AG10803 (cell line): ENCODE measurements at regions not wholly inside any gene's neighbourhood (a gene's known extent, or its start where the extent isn't known, plus 50 kb on each side); places are given as distances from the start of the nearest gene placed in this dataset.

Source experiments
- DNase-seq: peaks from one replicate; pipeline ENCODE4 v3.0.0; 2010; ENCODE audit warnings: low read depth
- H3K4me3 ChIP-seq: 2 replicates; pipeline ENCODE4 v1.5.1; 2011; ENCODE audit warnings: mild to moderate bottlenecking, low read length, control low read depth
- TF ChIP-seq, protein P1 (sequence below): conservative IDR thresholded peaks from 2 replicates; pipeline ENCODE4 v1.5.1; 2011; ENCODE audit warnings: mild to moderate bottlenecking, low read length, control low read depth, inconsistent platforms

DNA sequence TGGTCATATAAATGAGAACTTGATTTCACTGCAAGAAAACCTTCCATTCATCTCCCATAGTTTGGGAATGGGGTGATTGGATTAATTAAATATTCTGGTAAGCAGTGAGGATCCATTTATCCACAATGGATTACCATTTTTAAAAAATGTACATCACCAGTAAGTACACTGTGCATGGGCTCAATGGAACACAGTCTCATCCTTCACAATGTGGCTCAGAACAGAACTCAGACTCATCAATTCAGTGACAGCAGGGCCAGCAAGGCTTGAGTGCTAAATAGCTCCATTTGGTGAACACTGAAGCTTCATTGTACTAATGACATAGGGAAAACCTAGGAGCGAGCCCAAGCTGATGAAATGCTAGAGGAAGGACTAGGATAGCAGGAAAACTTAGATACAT, 223.8 kb downstream of the CMPK2 start:
- TF ChIP-seq, protein P1, sequence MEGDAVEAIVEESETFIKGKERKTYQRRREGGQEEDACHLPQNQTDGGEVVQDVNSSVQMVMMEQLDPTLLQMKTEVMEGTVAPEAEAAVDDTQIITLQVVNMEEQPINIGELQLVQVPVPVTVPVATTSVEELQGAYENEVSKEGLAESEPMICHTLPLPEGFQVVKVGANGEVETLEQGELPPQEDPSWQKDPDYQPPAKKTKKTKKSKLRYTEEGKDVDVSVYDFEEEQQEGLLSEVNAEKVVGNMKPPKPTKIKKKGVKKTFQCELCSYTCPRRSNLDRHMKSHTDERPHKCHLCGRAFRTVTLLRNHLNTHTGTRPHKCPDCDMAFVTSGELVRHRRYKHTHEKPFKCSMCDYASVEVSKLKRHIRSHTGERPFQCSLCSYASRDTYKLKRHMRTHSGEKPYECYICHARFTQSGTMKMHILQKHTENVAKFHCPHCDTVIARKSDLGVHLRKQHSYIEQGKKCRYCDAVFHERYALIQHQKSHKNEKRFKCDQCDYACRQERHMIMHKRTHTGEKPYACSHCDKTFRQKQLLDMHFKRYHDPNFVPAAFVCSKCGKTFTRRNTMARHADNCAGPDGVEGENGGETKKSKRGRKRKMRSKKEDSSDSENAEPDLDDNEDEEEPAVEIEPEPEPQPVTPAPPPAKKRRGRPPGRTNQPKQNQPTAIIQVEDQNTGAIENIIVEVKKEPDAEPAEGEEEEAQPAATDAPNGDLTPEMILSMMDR = no peak
- no peak for DNase-seq
- no peak overlapping the region for H3K4me3 ChIP-seq

DNA sequence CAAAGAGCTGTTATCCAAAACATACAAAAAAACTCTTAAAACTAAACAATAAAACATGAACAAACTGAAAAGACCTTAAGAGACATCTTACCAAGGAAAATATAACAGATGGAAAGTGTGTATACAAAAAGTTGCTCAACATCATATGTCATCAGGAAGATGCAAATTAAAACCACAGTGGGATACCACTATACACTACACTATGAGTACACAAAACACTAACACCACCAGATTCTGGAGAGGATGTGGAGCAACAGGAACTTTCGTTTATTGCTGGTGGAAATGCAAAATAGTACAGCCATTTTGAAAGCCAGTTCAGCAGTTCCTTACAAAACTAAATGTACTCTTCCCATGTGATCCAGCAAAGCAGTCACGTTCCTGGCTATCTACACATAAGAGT, 221.4 kb downstream of the CMPK2 start:
- TF ChIP-seq, protein P1 = no peak
- DNase-seq = no peak
- no peak overlapping the region for H3K4me3 ChIP-seq

DNA sequence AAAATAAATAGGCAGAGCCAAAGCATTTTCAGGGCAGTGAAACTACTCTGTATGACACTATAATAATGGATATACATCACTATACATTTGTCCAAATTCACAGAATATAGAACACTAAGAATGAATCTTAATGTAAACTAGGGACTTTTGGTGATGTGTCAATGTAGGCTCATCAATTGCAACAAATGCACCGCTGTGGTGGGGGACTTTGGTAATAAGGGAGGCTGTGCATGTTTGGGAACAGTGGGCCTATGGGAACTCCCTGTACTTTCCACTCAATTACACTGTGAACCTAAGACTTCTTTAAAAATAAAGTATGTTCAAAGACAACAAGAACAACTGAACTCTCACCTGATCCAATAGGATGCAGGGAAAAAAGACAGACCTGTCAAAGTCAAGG, 220.7 kb downstream of the CMPK2 start:
- H3K4me3 ChIP-seq = no peak overlapping the region
- DNase-seq = no peak
- TF ChIP-seq, protein P1 = no peak

DNA sequence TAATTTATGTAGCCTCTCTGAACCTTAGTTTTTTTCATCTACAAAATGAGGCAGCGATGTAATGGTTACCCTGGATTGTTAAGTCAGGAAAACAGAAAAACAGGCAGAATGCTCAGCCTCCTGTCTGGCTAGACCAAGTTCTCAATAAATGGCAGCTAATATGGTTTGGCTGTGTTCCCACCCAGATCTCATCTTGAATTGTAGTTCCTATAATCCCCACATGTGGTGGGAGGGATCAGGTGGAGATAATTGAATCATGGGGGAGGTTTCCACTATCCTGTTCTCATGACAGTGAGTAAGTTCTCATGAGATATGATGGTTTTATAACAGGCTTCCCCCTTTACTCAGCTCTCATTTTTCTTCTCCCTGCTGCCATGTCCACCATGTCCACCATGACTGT, 220.0 kb downstream of the CMPK2 start:
- H3K4me3 ChIP-seq = no peak overlapping the region
- DNase-seq = no peak
- TF ChIP-seq, protein P1 = no peak

GRCh38 chr2:6647046-6647445, 218.7 kb downstream of the CMPK2 start:
- DNase-seq = no peak
- no peak overlapping the region for H3K4me3 ChIP-seq
- TF ChIP-seq, protein P1 = no peak

DNA sequence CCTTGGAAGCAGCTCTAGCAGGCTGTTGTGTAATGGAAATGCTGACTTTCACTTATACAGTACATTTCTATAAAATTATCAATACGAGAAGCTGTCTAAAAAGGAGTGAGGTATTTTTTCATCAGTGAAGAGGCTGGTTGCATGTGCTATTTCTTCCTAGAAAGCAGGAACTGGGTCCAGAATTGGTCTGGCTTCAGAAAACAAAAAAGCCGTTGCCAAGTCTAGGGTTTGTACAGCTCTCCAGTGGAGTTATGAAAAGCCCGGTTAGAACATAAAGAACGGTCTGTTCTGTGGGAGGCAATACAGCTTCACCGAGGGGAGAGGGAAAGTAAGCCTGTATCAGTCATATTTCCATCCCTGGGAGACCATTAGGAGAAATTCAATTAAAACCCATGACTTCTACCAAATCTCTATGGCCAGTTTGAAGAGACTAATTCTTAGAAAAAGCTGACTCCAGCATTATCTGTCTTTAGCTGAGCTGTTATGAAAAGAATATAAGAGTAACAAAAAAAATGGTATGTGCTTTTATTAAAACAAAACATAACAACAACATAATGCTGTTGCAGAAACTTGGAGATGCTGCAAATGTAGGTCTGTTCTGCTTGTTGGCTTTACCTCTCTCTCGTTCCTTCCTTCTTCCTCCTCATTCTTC, 217.0 kb downstream of the CMPK2 start:
- H3K4me3 ChIP-seq = no peak overlapping the region
- DNase-seq = no peak
- TF ChIP-seq, protein P1 = no peak

GRCh38 chr2:6650311-6650710, 215.4 kb downstream of the CMPK2 start:
- TF ChIP-seq, protein P1 = no peak
- no peak overlapping the region for H3K4me3 ChIP-seq
- DNase-seq = no peak
